ENCODE measurements at regions not wholly inside any gene's neighbourhood (a gene's known extent, or its start where the extent isn't known, plus 50 kb on each side); places are given as distances from the start of the nearest gene placed in this dataset.

- TF ChIP-seq POLR2A (IDR thresholded peaks at IDR 0.05) = no peak
- no peak for TF ChIP-seq CTCF (IDR thresholded peaks at IDR 0.05)
Observed at GRCh38 chr1:185450060-185450788, 133.2 kb upstream of the IVNS1ABP start.

All from tibial nerve (tissue), 3 donors.